ENCODE measurements at regions not wholly inside any gene's neighbourhood (a gene's known extent, or its start where the extent isn't known, plus 50 kb on each side); places are given as distances from the start of the nearest gene placed in this dataset.

DNA sequence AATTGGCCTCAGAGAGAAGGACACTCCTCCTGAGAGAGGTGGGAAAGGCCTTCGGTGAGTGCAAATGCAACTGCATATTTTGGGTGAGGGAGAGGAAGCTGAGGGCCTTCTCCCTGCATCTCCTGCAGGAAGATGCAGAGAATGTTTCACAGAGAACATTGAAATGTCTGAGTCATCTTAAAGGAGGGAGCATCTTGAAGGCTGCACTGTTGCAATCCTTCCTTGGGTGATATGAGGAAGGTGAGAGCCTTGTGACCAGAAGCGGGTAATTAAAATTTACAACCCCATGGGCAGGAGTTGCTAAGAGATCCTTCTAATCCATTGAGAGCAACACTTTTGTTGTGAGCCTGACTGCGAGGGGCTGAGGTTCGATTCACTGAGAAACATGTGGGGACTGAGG lies 375.7 kb upstream of the MARCKS start:
- CTCF ChIA-PET, result no interaction called here
- TF ChIP-seq ELF1 (IDR thresholded peaks at IDR 0.05; ENCODE audit: borderline replicate concordance, low read depth), result no peak
- TF ChIP-seq, protein P1, sequence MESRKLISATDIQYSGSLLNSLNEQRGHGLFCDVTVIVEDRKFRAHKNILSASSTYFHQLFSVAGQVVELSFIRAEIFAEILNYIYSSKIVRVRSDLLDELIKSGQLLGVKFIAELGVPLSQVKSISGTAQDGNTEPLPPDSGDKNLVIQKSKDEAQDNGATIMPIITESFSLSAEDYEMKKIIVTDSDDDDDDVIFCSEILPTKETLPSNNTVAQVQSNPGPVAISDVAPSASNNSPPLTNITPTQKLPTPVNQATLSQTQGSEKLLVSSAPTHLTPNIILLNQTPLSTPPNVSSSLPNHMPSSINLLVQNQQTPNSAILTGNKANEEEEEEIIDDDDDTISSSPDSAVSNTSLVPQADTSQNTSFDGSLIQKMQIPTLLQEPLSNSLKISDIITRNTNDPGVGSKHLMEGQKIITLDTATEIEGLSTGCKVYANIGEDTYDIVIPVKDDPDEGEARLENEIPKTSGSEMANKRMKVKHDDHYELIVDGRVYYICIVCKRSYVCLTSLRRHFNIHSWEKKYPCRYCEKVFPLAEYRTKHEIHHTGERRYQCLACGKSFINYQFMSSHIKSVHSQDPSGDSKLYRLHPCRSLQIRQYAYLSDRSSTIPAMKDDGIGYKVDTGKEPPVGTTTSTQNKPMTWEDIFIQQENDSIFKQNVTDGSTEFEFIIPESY (IDR thresholded peaks at IDR 0.05; ENCODE audit: extremely low read depth, insufficient replicate concordance, low read length), result no peak
- TF ChIP-seq POLR2A (IDR thresholded peaks at IDR 0.05; ENCODE audit: borderline replicate concordance, extremely low read depth, insufficient read depth, insufficient read length), result no peak
- no peak for TF ChIP-seq SRF (IDR thresholded peaks at IDR 0.05; ENCODE audit: low read depth)
- no peak for TF ChIP-seq CBX3 (IDR thresholded peaks at IDR 0.05; ENCODE audit: low read depth)
- no peak for TF ChIP-seq EZH2 (IDR thresholded peaks at IDR 0.05)
- TF ChIP-seq, protein P2, sequence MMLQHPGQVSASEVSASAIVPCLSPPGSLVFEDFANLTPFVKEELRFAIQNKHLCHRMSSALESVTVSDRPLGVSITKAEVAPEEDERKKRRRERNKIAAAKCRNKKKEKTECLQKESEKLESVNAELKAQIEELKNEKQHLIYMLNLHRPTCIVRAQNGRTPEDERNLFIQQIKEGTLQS (IDR thresholded peaks at IDR 0.05), result no peak
- no peak for TF ChIP-seq CEBPB (IDR thresholded peaks at IDR 0.05; ENCODE audit: low read depth)
- TF ChIP-seq SIN3A (IDR thresholded peaks at IDR 0.05; ENCODE audit: low read depth), result no peak
- no peak for TF ChIP-seq SP1 (IDR thresholded peaks at IDR 0.05; ENCODE audit: low read depth)
- TF ChIP-seq, protein P3, sequence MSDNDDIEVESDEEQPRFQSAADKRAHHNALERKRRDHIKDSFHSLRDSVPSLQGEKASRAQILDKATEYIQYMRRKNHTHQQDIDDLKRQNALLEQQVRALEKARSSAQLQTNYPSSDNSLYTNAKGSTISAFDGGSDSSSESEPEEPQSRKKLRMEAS (IDR thresholded peaks at IDR 0.05), result no peak
- TF ChIP-seq, protein P4, sequence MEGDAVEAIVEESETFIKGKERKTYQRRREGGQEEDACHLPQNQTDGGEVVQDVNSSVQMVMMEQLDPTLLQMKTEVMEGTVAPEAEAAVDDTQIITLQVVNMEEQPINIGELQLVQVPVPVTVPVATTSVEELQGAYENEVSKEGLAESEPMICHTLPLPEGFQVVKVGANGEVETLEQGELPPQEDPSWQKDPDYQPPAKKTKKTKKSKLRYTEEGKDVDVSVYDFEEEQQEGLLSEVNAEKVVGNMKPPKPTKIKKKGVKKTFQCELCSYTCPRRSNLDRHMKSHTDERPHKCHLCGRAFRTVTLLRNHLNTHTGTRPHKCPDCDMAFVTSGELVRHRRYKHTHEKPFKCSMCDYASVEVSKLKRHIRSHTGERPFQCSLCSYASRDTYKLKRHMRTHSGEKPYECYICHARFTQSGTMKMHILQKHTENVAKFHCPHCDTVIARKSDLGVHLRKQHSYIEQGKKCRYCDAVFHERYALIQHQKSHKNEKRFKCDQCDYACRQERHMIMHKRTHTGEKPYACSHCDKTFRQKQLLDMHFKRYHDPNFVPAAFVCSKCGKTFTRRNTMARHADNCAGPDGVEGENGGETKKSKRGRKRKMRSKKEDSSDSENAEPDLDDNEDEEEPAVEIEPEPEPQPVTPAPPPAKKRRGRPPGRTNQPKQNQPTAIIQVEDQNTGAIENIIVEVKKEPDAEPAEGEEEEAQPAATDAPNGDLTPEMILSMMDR (IDR thresholded peaks at IDR 0.05 in 2 of 3, conservative IDR thresholded peaks at IDR 0.05 in 1 of 3; ENCODE audit: borderline replicate concordance in 1 of 3, insufficient read depth in 1 of 3, low read depth in 2 of 3, low read length in 2 of 3), result no peak
- ATAC-seq, result no peak

More for the DNA sequence above, 375.7 kb upstream of the MARCKS start:
- no peak overlapping the region for H3K27ac ChIP-seq (ENCODE audit: low read depth, low read length)
- intact Hi-C loops (cut with micrococcal nuclease), result no loop called here
- H2AFZ ChIP-seq (ENCODE audit: low read depth, low read length, poor library complexity, severe bottlenecking), result no peak overlapping the region
- H4K20me1 ChIP-seq (ENCODE audit: insufficient read depth), result no peaks in the 10 kb centered on the region
- no peaks in the 10 kb centered on the region for H3K4me1 ChIP-seq (ENCODE audit: control insufficient read depth in 1 of 2, insufficient read depth in 2 of 2, low read length in 2 of 2)
- H3K9ac ChIP-seq (ENCODE audit: low read length), result no peak overlapping the region
- no peaks in the 10 kb centered on the region for H3K79me2 ChIP-seq (ENCODE audit: insufficient read depth, low read length)
- no peak overlapping the region for H3K4me3 ChIP-seq (replicated peaks in 1 of 2; ENCODE audit: low read depth in 1 of 2, low read length in 2 of 2)
- no TSS peak for BruUV-seq (replicated peaks)
- POLR2A ChIA-PET, result no interaction called here
- H3K36me3 ChIP-seq (ENCODE audit: control insufficient read depth in 1 of 2, insufficient read depth in 2 of 2, low read length in 2 of 2), result no peaks in the 10 kb centered on the region
- H3K27me3 ChIP-seq (ENCODE audit: insufficient read depth, low read length), result no peaks in the 10 kb centered on the region
- no peak overlapping the region for H3K4me2 ChIP-seq (ENCODE audit: low read length)
- H3K9me3 ChIP-seq (ENCODE audit: control insufficient read depth in 1 of 2, insufficient read depth in 1 of 2, low read depth in 1 of 2, low read length in 2 of 2), result no peaks in the 10 kb centered on the region
- DNase-seq (ENCODE audit: low read depth, low spot score), result no peak
- H3K9me2 ChIP-seq (ENCODE audit: insufficient read depth), result no peaks in the 10 kb centered on the region
- RAD21 ChIA-PET (ENCODE audit: low non-redundant PET in 1 of 2, low total read pairs in 2 of 2, uncharacterized antibody in 2 of 2, unreplicated experiment in 2 of 2), result no interaction called here
